ENCODE measurements at regions not wholly inside any gene's neighbourhood (a gene's known extent, or its start where the extent isn't known, plus 50 kb on each side); places are given as distances from the start of the nearest gene placed in this dataset.

DNA sequence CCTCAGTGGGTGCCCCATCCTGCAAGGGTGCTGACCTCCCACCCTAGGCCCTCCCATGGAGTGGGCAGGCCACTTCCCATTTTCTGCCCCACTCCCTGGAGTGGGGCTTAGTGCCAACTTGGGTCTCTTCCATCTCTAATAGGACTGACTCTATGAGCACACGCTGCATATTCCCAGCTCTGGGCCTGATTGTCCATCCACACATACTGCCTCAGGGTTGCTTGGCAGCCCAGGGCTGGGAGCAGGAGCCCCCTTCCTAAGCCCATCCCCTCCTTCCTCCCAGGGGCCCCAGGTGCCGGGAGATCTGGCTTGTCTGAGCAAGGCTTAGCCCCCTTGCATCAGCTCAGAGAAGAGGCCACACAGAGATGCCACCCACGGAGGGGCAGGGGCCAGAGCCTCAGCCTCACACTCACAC lies 55.1 kb downstream of the PJA1 start:
- DNase-seq (ENCODE audit: low spot score), result no peak

GRCh38 chrX:69109706-69110105 lies 55.5 kb downstream of the PJA1 start:
- no peak for DNase-seq (ENCODE audit: low spot score)

DNA sequence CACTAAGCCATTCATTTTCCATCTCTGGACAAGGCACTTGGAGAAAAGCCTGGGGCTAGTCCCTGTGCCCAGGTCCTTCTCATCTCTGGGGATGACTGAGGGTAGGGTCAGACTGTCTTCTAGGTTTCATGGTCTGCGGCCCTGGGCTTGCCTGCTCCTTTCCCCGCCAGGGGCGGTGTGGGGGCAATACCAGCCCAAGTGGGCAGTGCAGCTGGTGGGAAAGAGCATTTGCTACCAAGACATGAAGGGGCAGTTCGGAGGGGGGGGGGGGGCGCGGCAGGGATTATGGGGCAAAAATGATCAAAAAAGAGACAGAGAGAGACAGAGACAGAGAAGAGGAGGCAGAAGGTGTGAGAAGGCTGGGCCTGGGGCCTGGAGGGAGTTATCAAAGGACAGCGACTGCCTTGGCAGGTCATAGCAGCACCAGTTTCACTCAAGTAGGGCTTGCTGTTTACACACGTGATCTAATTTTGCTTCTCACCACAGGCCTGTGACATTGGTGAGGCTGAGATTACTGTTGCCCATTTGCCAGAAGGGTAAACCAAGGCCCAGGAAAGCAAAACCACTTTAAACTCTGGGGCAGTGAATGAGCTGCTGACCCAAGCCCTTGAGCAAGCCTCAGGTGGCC lies 56.1 kb downstream of the PJA1 start:
- no peak for DNase-seq (ENCODE audit: low spot score)

GRCh38 chrX:69107747-69108401 lies 57.4 kb downstream of the PJA1 start:
- no peak for DNase-seq (ENCODE audit: low spot score)

GRCh38 chrX:69107231-69107739 lies 58.0 kb downstream of the PJA1 start:
- DNase-seq (ENCODE audit: low spot score), result no peak

GRCh38 chrX:69104756-69105434 lies 60.4 kb downstream of the PJA1 start:
- no peak for DNase-seq (ENCODE audit: low spot score)

GRCh38 chrX:69103539-69103938 lies 61.7 kb downstream of the PJA1 start:
- no peak for DNase-seq (ENCODE audit: low spot score)

DNA sequence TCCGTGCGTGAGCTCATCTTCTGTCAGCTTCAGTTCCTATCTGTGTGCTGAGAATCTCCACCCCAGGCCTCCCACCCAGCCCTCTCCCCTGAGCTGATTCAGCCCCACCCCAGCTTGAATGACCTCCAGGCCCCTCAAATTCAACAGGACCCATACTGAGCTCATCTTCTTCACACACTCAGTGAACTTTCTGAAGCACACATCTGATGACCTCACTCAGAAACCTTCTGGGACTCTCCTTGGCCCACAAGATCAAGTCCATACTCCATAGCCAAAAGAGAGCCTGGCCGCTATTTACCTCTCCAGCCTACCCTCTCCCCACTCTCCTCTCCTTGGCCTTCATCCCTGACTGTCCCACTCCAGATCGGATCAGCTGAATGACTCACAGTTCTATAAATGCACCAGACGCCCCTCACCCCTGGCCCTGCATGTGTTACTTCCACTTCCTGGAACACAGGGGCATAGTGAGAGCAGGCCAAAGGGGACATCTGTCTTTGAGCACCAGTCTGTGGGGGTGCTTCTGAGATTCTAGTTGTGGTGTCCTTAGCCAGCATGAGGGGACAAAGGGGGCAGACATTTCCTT lies 62.5 kb downstream of the PJA1 start:
- DNase-seq (ENCODE audit: low spot score), result no peak

- no peak for DNase-seq (ENCODE audit: low spot score)
Observed at GRCh38 chrX:69101683-69102251, 63.5 kb downstream of the PJA1 start.

DNA sequence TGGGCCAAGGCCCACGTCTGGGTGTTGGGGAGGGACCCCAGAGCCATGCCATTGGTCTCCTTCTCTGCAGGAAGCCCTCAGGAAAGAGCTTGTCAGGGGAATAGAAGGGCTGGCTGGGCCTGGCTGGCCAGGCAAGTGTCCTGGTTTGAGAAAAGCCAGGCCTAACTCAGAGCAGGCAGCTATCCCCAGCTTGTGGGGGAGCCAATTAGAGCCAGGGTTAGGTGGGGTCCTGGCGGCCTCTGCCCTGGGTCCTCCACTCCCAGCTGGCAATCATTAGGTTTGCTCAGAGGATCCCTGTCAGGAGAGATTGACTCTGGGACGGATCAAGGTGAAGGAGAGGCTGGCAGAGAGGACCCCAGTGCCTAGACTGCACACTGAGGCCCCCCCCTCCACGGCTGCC lies 64.8 kb downstream of the PJA1 start:
- DNase-seq (ENCODE audit: low spot score), result no peak

DNA sequence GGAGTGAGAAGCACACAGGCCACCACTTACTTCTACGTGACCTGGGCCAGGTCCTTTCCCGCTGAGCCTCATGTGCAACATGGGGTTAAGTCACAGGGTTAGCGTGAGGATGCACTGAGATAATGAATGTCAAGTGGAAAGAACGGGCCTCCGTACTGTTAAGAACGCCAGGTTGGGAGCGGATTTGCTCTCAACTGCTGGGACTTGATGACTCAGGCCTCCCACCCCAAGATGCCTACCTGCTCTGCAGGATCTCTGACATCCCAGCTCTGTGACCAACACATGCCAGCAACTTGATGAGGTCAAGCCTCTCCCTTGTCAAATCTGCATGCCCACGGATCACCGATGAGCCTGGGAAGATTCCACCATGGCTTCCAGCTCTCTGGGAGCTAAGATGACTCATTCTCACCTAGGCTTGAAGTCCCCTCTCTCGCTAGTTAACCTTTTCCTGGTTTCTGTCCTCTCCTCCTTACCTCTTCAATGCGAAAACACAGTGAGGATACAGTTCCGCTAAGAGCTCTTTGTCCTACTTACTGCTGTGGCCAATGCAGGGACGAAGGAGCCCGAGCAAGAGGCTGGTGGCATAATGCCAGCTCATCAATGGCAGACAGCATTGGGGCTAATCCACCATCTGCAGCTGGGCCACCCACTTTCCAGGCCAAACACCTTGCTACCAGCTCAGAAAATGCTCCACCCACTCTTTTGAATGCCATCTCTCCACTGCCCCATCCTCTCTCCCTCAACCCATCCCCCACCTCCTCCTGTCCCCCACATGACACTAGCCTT lies 67.6 kb downstream of the PJA1 start:
- DNase-seq (ENCODE audit: low spot score), result no peak

- no peak for DNase-seq (ENCODE audit: low spot score)
Observed at GRCh38 chrX:69096963-69097362, 68.3 kb downstream of the PJA1 start.

- no peak for DNase-seq (ENCODE audit: low spot score)
Observed at GRCh38 chrX:69094977-69095669, 70.1 kb downstream of the PJA1 start.

DNA sequence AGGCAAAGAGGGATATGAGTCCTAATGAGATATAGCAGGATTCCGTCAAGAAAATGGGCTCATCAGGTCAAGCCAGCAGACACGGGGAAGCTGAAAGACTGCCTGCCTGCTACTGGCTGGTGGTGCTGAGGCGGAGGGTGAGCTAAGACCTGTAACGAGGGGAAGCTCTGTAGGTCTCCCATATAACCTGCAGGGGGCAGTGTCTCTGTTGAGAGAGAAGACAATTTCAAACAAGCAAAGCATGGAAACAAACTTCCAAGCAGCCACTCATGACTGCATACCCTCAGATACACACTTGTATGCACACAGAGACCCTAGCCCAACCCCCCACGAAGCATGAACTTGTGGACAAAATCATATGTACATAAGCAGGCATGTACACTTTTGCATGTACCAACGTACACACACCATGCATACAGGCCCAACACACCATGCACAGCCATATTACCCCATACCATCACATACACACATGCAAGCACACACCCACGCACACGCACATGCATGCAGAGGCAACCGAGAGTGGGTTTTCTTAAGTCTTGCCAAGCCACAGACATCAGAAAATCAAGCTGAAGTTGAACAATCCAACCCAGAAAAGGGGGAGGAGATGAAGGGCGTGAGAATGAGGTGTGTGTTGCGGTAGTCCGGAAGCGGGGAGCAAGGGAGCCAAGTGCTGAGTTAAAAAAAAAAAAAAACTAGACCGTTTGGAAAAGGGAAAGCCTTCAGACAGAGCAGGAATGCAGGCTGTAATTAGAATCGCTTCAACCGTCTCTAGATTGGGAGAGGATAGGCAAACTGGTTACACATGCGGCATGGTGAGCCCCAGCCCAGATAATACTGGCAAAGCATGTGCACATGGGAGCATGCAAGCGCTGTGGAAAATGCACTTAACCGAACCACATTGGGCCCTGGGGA lies 71.0 kb downstream of the PJA1 start:
- DNase-seq (ENCODE audit: low spot score), result peak; percentile 26

- DNase-seq (ENCODE audit: low spot score), result no peak
Observed at GRCh38 chrX:69090022-69090421, 75.2 kb downstream of the PJA1 start.

DNA sequence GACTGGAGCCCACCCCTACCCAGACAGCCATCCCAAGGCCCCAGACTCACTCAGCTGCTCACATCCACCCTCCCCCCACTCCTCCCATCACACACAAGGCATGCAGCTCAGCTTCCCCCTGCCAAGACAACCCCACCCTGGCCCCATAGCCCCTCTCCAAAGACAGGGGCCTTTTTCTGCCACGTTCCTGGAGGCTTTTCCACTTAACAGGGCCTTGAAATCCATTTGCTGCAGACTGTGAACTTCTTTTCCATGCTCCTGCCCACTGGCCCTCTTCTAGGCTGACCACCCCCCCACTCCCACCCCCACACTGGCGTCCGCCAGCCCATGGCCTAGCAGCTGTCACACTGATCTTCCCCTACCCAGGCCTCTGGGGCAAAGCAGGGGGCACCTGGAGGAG lies 76.0 kb downstream of the PJA1 start:
- DNase-seq (ENCODE audit: low spot score), result no peak

- DNase-seq (ENCODE audit: low spot score), result no peak
Observed at GRCh38 chrX:69088171-69088938, 76.9 kb downstream of the PJA1 start.

DNA sequence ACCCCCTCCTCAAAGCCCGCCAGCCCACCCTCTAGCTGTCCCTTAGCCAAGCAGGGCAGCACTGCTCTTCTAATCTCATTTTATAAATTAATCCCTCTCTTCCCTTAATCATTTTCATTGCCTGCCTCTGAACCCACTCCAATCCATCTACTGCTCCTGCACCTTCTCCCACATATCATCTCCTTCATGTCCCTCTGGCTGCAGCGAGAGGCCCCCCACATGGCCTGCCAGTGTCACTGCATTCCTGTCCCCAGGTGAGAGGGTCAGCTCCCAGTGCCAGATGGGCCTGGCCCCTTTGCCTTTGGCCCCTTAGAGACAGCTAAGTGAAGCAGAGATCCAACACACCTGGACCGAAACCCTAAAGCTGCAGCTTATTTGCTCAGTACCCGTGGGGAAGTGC lies 79.4 kb downstream of the PJA1 start:
- DNase-seq (ENCODE audit: low spot score), result no peak

GRCh38 chrX:69085151-69085550 lies 80.1 kb downstream of the PJA1 start:
- no peak for DNase-seq (ENCODE audit: low spot score)

All from CD4-positive, alpha-beta T cell treated with Interleukin-15 for 4 hours (primary cell).